Activated T-cell treated with anti-CD3 and anti-CD28 coated beads, Interleukin-2, amount 50 U/mL, for 24 hours (primary cell): ENCODE measurements at regions not wholly inside any gene's neighbourhood (a gene's known extent, or its start where the extent isn't known, plus 50 kb on each side); places are given as distances from the start of the nearest gene placed in this dataset.

ENCODE experiments used
- DNase-seq: peaks from one replicate; pipeline ENCODE4 v3.0.0-alpha.2; 2020
- H3K27ac Mint-ChIP-seq: 2 replicates; pipeline ENCODE4 v1.8.0; 2020; ENCODE audit warnings: mild to moderate bottlenecking, mixed read lengths
- H3K27me3 Mint-ChIP-seq: 2 replicates; pipeline ENCODE4 v1.8.0; 2020; ENCODE audit warnings: mixed read lengths
- H3K36me3 Mint-ChIP-seq: 2 replicates; pipeline ENCODE4 v1.8.0; 2020; ENCODE audit warnings: low read depth, mixed read lengths
- H3K4me1 Mint-ChIP-seq: 2 replicates; pipeline ENCODE4 v1.8.0; 2020; ENCODE audit warnings: low read depth, mixed read lengths
- H3K4me3 Mint-ChIP-seq: 2 replicates; pipeline ENCODE4 v1.8.0; 2020; ENCODE audit warnings: mild to moderate bottlenecking, moderate library complexity, mixed read lengths
- H3K9me3 Mint-ChIP-seq: 2 replicates; pipeline ENCODE4 v1.8.0; 2020; ENCODE audit warnings: mixed read lengths

DNA sequence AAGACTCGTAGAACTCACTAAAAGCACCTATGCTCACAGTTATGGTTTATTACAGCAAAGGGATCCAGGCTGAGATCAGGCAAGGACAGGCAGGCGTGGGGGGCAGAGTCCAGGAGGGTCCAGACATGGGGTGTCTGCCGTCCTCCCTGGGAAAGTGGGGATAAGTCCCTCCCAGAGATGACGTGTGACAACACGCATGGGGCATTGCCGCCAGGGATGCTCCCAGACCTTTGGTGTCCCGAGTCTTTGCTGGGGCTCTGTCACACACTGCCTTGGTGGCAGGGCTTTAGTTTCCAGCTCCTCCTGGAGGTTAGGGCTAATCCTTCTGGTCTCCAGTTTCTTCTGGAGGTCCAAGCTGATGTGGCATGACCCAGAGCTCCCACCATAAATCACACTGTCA, 226.7 kb downstream of the CTTN start:
- H3K4me3 Mint-ChIP-seq, result no peak overlapping the region
- H3K36me3 Mint-ChIP-seq, result no peaks in the 10 kb centered on the region
- peaks cover 5% of the 10 kb centered on the region for H3K27me3 Mint-ChIP-seq
- H3K9me3 Mint-ChIP-seq, result no peaks in the 10 kb centered on the region
- H3K4me1 Mint-ChIP-seq, result no peaks in the 10 kb centered on the region
- no peak overlapping the region for H3K27ac Mint-ChIP-seq
- no peak for DNase-seq

- Mint-ChIP-seq H3K9me3 (no peaks in the 10 kb centered on the region), H3K4me3 (no peak overlapping the region), H3K4me1 (no peaks in the 10 kb centered on the region), H3K27me3 (peaks cover 5% of the 10 kb centered on the region), H3K27ac (no peak overlapping the region), H3K36me3 (no peaks in the 10 kb centered on the region)
- DNase-seq, result no peak
Measured at GRCh38 chr11:70625582-70626518, 227.5 kb downstream of the CTTN start.

DNA sequence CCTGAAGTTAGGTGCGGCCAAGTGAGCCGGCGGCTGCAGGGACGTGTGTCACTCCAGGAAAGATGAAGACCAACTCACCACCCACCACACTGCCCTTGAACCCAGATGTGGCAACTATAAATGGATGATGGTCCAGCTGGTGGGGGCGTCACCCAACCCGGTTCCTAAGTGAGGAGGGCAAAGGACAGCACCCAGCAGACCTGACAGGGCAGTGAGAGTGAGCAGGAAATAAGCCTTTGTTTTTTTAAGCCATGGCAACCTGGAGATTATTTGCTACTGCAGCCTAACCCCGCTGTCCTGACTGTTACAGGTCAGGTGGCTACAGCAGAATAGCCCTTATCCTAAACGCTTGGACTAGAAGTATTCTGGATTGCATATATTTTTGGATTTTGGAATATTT, 228.9 kb downstream of the CTTN start:
- no peak for DNase-seq
- H3K9me3 Mint-ChIP-seq, result no peaks in the 10 kb centered on the region
- H3K27me3 Mint-ChIP-seq, result peaks cover 5% of the 10 kb centered on the region
- no peak overlapping the region for H3K27ac Mint-ChIP-seq
- H3K4me1 Mint-ChIP-seq, result no peaks in the 10 kb centered on the region
- H3K36me3 Mint-ChIP-seq, result no peaks in the 10 kb centered on the region
- no peak overlapping the region for H3K4me3 Mint-ChIP-seq

DNA sequence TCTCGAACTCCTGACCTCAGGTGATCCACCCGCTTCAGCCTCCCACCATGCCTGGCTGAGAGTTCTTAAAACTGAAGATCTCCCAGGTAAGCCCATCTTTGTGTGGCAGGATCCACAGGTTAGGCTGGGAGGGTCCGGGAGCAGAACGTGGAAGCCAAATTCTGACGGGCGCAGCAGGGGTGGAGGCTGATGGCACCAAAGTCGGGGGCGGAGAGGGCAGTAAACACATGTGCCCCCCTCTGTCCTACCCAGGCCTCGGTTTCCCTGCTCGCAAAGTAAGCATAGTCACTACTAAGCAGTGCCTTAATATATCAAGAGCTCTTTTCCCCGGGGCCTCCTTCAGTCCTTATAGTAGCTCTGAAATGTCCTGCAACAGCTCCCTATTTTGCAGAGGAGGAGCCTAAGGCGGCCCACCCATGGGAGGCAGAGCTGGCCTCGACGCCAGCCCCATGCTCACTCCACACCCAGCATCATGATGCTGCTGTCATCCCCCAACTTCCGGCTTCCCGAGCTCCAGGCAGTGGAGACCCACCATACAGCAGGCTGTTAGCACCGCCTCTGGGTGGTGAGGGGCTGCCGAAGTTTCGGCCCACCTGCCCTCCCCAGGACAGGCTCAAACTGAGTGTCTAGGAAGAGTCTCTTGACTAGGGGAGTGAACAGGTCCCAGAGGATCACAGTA, 230.0 kb downstream of the CTTN start:
- no peaks in the 10 kb centered on the region for H3K9me3 Mint-ChIP-seq
- H3K27ac Mint-ChIP-seq, result no peak overlapping the region
- H3K4me1 Mint-ChIP-seq, result no peaks in the 10 kb centered on the region
- DNase-seq, result no peak
- no peaks in the 10 kb centered on the region for H3K36me3 Mint-ChIP-seq
- H3K27me3 Mint-ChIP-seq, result peaks cover 5% of the 10 kb centered on the region
- H3K4me3 Mint-ChIP-seq, result no peak overlapping the region

- H3K4me3 Mint-ChIP-seq, result no peak overlapping the region
- peaks cover 5% of the 10 kb centered on the region for H3K27me3 Mint-ChIP-seq
- DNase-seq, result no peak
- H3K9me3 Mint-ChIP-seq, result no peaks in the 10 kb centered on the region
- H3K4me1 Mint-ChIP-seq, result no peaks in the 10 kb centered on the region
- no peaks in the 10 kb centered on the region for H3K36me3 Mint-ChIP-seq
- no peak overlapping the region for H3K27ac Mint-ChIP-seq
Measured at GRCh38 chr11:70628855-70629844, 230.8 kb downstream of the CTTN start.

- no peaks in the 10 kb centered on the region for H3K36me3 Mint-ChIP-seq
- no peak for DNase-seq
- no peak overlapping the region for H3K27ac Mint-ChIP-seq
- no peaks in the 10 kb centered on the region for H3K9me3 Mint-ChIP-seq
- peaks cover 5% of the 10 kb centered on the region for H3K27me3 Mint-ChIP-seq
- no peak overlapping the region for H3K4me3 Mint-ChIP-seq
- no peaks in the 10 kb centered on the region for H3K4me1 Mint-ChIP-seq
Measured at GRCh38 chr11:70630068-70630467, 231.7 kb downstream of the CTTN start.

DNA sequence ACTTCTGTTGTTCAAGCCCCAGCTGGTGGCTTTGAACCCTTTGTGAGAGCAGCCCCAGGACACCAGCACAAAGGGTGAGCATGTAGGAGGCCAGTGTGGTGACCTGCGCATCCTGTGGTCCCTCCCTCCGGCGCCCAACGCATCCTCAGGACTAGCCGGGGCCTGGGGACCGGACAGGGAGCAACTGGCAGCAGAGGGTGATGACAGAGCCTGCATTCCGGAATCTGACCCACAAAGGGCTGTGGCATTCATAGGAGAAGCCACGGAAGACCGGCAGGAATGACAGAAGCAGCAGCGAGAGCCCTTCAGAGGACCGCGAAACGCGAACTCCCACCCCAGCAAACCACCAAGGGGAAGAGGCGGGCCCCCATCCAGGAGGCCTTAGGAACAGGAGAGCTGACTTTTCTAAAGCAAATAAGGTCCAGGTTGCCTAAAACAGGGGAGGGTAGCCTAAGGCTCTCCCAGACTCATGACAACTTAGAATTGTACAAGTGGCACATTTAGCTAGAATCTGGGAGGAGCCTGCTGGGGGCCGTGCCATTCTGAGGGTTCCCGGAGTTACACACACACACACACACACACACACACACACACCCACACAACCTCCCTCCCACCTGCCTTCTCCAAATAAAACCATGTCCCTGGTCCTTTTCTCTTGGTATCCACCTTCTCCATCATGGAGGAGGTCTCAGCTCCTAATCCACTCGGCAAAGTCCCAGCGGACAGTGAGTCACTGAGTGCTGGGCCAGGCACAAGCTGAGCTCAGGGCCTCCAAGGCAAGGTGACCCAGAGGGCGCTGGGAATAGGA, 232.7 kb downstream of the CTTN start:
- Mint-ChIP-seq H3K36me3 (no peaks in the 10 kb centered on the region), H3K27me3 (peaks cover 5% of the 10 kb centered on the region), H3K27ac (no peak overlapping the region), H3K4me1 (no peaks in the 10 kb centered on the region), H3K9me3 (no peaks in the 10 kb centered on the region), H3K4me3 (no peak overlapping the region)
- DNase-seq, result no peak

GRCh38 chr11:70631624-70632047, 233.3 kb downstream of the CTTN start:
- no peak overlapping the region for H3K27ac Mint-ChIP-seq
- no peaks in the 10 kb centered on the region for H3K9me3 Mint-ChIP-seq
- H3K4me3 Mint-ChIP-seq, result no peak overlapping the region
- H3K36me3 Mint-ChIP-seq, result no peaks in the 10 kb centered on the region
- no peak for DNase-seq
- no peaks in the 10 kb centered on the region for H3K4me1 Mint-ChIP-seq
- peaks cover 5% of the 10 kb centered on the region for H3K27me3 Mint-ChIP-seq

DNA sequence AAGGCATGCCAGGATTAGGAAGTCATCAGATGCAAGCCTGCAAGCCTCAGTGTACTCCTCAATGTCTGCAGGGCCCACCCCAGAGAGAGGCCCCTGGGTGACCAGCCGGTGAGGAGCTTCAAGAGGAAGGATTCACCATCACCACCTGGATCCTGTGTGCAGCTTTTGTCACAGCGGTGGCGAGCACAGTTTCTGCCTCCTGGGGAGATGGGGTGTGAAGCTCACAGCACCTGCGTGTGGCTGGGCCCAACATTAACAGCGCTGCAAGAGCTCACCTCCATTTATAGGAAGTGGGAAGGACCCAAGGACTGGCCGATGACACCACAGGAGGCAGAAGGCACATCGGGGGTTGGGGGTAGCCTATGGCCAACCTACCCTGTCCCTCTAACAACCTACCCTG, 235.3 kb downstream of the CTTN start:
- Mint-ChIP-seq H3K9me3 (no peaks in the 10 kb centered on the region), H3K4me3 (no peak overlapping the region), H3K4me1 (no peaks in the 10 kb centered on the region), H3K36me3 (no peaks in the 10 kb centered on the region), H3K27ac (no peak overlapping the region), H3K27me3 (peaks cover 2% of the 10 kb centered on the region)
- no peak for DNase-seq

GRCh38 chr11:70636659-70637058, 238.3 kb downstream of the CTTN start:
- Mint-ChIP-seq H3K4me1 (no peaks in the 10 kb centered on the region), H3K4me3 (no peak overlapping the region), H3K36me3 (no peaks in the 10 kb centered on the region), H3K27me3 (peaks cover 7% of the 10 kb centered on the region), H3K27ac (no peak overlapping the region), H3K9me3 (no peaks in the 10 kb centered on the region)
- no peak for DNase-seq

DNA sequence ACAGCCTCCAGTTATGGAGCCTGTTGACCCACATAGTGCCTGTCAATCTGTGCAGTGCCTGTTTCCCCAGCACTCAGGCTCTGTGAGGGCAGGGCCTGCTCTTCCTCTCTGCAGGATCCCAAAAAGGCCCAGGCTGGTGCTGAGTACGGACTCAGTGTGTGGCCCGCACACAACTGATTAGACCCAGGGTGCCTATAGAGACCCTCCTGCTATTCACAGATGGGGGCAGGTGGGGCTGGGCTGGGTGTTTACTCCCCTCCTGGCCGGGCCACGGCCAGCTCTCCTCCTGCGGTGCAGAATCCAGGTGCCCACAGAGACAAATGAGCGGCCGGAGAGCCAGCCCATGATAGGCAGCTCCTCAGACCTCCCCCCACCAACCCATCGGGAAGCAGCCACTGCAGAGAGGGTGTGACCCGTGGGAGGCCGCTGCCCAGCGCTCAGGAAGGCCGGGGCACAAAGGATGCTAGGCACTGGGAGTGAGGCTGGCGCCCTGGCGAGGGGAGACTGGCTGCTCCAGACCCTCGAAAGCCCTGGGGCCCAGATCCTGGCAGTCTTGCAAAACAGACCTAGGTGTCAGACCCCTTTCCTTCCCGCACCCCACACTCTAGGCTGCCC, 239.0 kb downstream of the CTTN start:
- H3K4me1 Mint-ChIP-seq, result no peaks in the 10 kb centered on the region
- peaks cover 11% of the 10 kb centered on the region for H3K27me3 Mint-ChIP-seq
- no peak for DNase-seq

GRCh38 chr11:70637949-70638583, 239.7 kb downstream of the CTTN start:
- Mint-ChIP-seq H3K9me3 (no peaks in the 10 kb centered on the region), H3K4me1 (no peaks in the 10 kb centered on the region), H3K27me3 (peaks cover 11% of the 10 kb centered on the region), H3K27ac (no peak overlapping the region), H3K36me3 (no peaks in the 10 kb centered on the region), H3K4me3 (no peak overlapping the region)
- no peak for DNase-seq

More for the DNA sequence above, 239.0 kb downstream of the CTTN start:
- no peak overlapping the region for H3K4me3 Mint-ChIP-seq
- no peak overlapping the region for H3K27ac Mint-ChIP-seq
- H3K36me3 Mint-ChIP-seq, result no peaks in the 10 kb centered on the region
- H3K9me3 Mint-ChIP-seq, result no peaks in the 10 kb centered on the region

- H3K4me3 Mint-ChIP-seq, result no peak overlapping the region
- H3K36me3 Mint-ChIP-seq, result no peaks in the 10 kb centered on the region
Measured at GRCh38 chr11:70640408-70640807, 242.1 kb downstream of the CTTN start.

More at GRCh38 chr11:70640408-70640807, 242.1 kb downstream of the CTTN start:
- DNase-seq, result no peak
- Mint-ChIP-seq H3K9me3 (no peaks in the 10 kb centered on the region), H3K27ac (no peak overlapping the region), H3K27me3 (peaks cover 29% of the 10 kb centered on the region), H3K4me1 (no peaks in the 10 kb centered on the region)
